Retinal pigment epithelial cell (primary cell): ENCODE measurements at regions not wholly inside any gene's neighbourhood (a gene's known extent, or its start where the extent isn't known, plus 50 kb on each side); places are given as distances from the start of the nearest gene placed in this dataset.

Experiments
- DNase-seq: peaks from one replicate; pipeline ENCODE4 v3.0.0-alpha.2; 2010; ENCODE audit warnings: low read depth
- H3K4me3 ChIP-seq: 2 replicates; pipeline ENCODE4 v1.5.1; 2011; ENCODE audit warnings: mild to moderate bottlenecking, low read length, control low read depth, moderate library complexity
- TF ChIP-seq, protein P1 (sequence below): conservative IDR thresholded peaks from 2 replicates; pipeline ENCODE4 v1.5.1; 2011; ENCODE audit warnings: low read depth, low read length, control low read depth, inconsistent platforms

GRCh38 chr3:168239287-168239686 lies 143.6 kb upstream of the GOLIM4 start:
- no peak overlapping the region for H3K4me3 ChIP-seq
- DNase-seq = no peak
- TF ChIP-seq, protein P1, sequence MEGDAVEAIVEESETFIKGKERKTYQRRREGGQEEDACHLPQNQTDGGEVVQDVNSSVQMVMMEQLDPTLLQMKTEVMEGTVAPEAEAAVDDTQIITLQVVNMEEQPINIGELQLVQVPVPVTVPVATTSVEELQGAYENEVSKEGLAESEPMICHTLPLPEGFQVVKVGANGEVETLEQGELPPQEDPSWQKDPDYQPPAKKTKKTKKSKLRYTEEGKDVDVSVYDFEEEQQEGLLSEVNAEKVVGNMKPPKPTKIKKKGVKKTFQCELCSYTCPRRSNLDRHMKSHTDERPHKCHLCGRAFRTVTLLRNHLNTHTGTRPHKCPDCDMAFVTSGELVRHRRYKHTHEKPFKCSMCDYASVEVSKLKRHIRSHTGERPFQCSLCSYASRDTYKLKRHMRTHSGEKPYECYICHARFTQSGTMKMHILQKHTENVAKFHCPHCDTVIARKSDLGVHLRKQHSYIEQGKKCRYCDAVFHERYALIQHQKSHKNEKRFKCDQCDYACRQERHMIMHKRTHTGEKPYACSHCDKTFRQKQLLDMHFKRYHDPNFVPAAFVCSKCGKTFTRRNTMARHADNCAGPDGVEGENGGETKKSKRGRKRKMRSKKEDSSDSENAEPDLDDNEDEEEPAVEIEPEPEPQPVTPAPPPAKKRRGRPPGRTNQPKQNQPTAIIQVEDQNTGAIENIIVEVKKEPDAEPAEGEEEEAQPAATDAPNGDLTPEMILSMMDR = no peak

GRCh38 chr3:168233001-168233400 lies 137.3 kb upstream of the GOLIM4 start:
- TF ChIP-seq, protein P1 = no peak
- no peak overlapping the region for H3K4me3 ChIP-seq
- DNase-seq = no peak

- no peak for DNase-seq
- TF ChIP-seq, protein P1 = no peak
- no peak overlapping the region for H3K4me3 ChIP-seq
These were observed 127.4 kb upstream of the GOLIM4 start for GRCh38 chr3:168223085-168223484.

- DNase-seq = no peak
- TF ChIP-seq, protein P1 = no peak
- no peak overlapping the region for H3K4me3 ChIP-seq
These were observed 124.8 kb upstream of the GOLIM4 start for GRCh38 chr3:168220556-168220955.

- no peak for DNase-seq
- no peak overlapping the region for H3K4me3 ChIP-seq
- TF ChIP-seq, protein P1 = no peak
These were observed 123.8 kb upstream of the GOLIM4 start for GRCh38 chr3:168219530-168219929.

- no peak for DNase-seq
- TF ChIP-seq, protein P1 = no peak
- no peak overlapping the region for H3K4me3 ChIP-seq
These were observed 122.9 kb upstream of the GOLIM4 start for GRCh38 chr3:168218600-168218999.

DNA sequence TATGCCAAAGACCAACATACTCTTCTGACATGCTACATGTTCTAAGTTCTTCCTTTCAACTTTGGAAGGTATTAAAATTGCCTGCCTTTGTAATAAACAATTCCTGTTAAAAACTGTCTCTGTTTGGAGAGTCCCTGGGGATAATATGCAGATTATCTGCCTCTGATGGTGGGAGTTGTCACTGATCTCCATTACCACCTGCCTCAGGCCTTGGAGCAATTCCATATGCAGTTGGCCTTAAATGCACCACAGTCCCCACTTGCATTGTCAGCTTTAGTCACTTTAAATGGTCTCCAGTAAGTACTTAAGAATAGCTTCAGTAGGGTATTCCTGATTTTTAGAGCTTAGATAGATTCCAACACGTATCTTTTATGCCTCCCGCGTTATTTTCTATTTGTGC lies 121.1 kb upstream of the GOLIM4 start:
- DNase-seq = no peak
- TF ChIP-seq, protein P1 = no peak
- H3K4me3 ChIP-seq = no peak overlapping the region
